CD4-positive, alpha-beta memory T cell (primary cell): ENCODE measurements at regions not wholly inside any gene's neighbourhood (a gene's known extent, or its start where the extent isn't known, plus 50 kb on each side); places are given as distances from the start of the nearest gene placed in this dataset.
"Not testable (repeated sequence)": the region's sequence is repeated elsewhere in the genome, so short reads cannot be mapped to it uniquely, and the experiment has no call there.

Experiments
- CTCF ChIA-PET: fragments of 350-600 bp; sonication (Branson Sonifier 250); formaldehyde crosslinking; loops from one replicate; lab custom pipeline; 2021; ENCODE audit warnings: inconsistent platforms; ENCODE audit not compliant: partially characterized antibody; lab: Charles Lee
- POLR2A ChIA-PET: fragments of 350-600 bp; sonication (Branson Sonifier 250); formaldehyde crosslinking; loops from one replicate; lab custom pipeline; 2021; ENCODE audit not compliant: partially characterized antibody; lab: Charles Lee
- DNase-seq, 5 donors: peaks; one replicate each; pipeline versions ENCODE4 v3.0.0 to v3.0.0-alpha.2; 2020 to 2022; ENCODE audit warnings: mixed read lengths in 1 of 5
- H3K27ac ChIP-seq: one replicate; pipeline ENCODE4 v1.7.0; 2013; ENCODE audit warnings: low read depth, low read length
- H3K27me3 ChIP-seq: 2 replicates; pipeline ENCODE4 v1.7.0; 2013; ENCODE audit warnings: mild to moderate bottlenecking, low read length, moderate library complexity; ENCODE audit not compliant: insufficient read depth
- H3K36me3 ChIP-seq: 2 replicates; pipeline ENCODE4 v1.7.0; 2013; ENCODE audit warnings: mild to moderate bottlenecking, low read length, moderate library complexity; ENCODE audit not compliant: insufficient read depth
- H3K4me1 ChIP-seq: 2 replicates; pipeline ENCODE4 v1.7.0; 2013; ENCODE audit warnings: mild to moderate bottlenecking, low read length, moderate library complexity; ENCODE audit not compliant: insufficient read depth
- H3K4me3 ChIP-seq, 2 donors: one replicate each; pipeline ENCODE4 v1.7.0; 2013; ENCODE audit warnings: low read length in 2 of 2, mild to moderate bottlenecking in 1 of 2
- H3K9me3 ChIP-seq, 2 donors: one replicate each; pipeline ENCODE4 v1.7.0; 2013; ENCODE audit warnings: low read length in 2 of 2, control low read depth in 1 of 2; ENCODE audit not compliant: control insufficient read depth in 1 of 2
- H3K27ac Mint-ChIP-seq, 7 donors: one replicate each; pipeline ENCODE4 v1.8.0; 2020 to 2021; ENCODE audit warnings: mixed read lengths in 7 of 7, mild to moderate bottlenecking in 6 of 7, inconsistent platforms in 3 of 7, moderate library complexity in 3 of 7
- H3K27me3 Mint-ChIP-seq, 2 donors: one replicate each; pipeline ENCODE4 v1.8.0; 2020 to 2021; ENCODE audit warnings: mixed read lengths in 2 of 2
- H3K36me3 Mint-ChIP-seq, 2 donors: one replicate each; pipeline ENCODE4 v1.8.0; 2020 to 2021; ENCODE audit warnings: mixed read lengths in 2 of 2, inconsistent platforms in 1 of 2, mild to moderate bottlenecking in 1 of 2
- H3K4me1 Mint-ChIP-seq, 4 donors: one replicate each; pipeline ENCODE4 v1.8.0; 2020 to 2021; ENCODE audit warnings: mixed read lengths in 4 of 4, mild to moderate bottlenecking in 1 of 4
- H3K4me3 Mint-ChIP-seq, 8 donors: one replicate each; pipeline ENCODE4 v1.8.0; 2020 to 2021; ENCODE audit warnings: mixed read lengths in 8 of 8, mild to moderate bottlenecking in 7 of 8, moderate library complexity in 6 of 8, inconsistent platforms in 3 of 8
- H3K9me3 Mint-ChIP-seq, 8 donors: one replicate each; pipeline ENCODE4 v1.8.0; 2020 to 2021; ENCODE audit warnings: mixed read lengths in 8 of 8, mild to moderate bottlenecking in 5 of 8, inconsistent platforms in 3 of 8, moderate library complexity in 1 of 8
- intact Hi-C: fragments of 100-400 bp; cut with micrococcal nuclease; formaldehyde crosslinking; loops from one replicate; pipeline ENCODE4 v1.15.1; 2023

- no peaks in the 10 kb centered on the region for H3K27me3 Mint-ChIP-seq
- Histone ChIP-seq H3K36me3 (no peaks in the 10 kb centered on the region), H3K9me3 (no peaks in the 10 kb centered on the region), H3K4me3 (no peak overlapping the region), H3K27ac (no peak overlapping the region), H3K4me1 (no peaks in the 10 kb centered on the region), H3K27me3 (no peaks in the 10 kb centered on the region)
- H3K4me1 Mint-ChIP-seq, result no peaks in the 10 kb centered on the region
- no peak overlapping the region for H3K4me3 Mint-ChIP-seq
- no peak overlapping the region for H3K27ac Mint-ChIP-seq
- H3K9me3 Mint-ChIP-seq, result peaks cover 0 to 8% (median 4%) of the 10 kb centered on the region in 8 donors
- intact Hi-C loops, result no loop called here
- no peaks in the 10 kb centered on the region for H3K36me3 Mint-ChIP-seq
- POLR2A ChIA-PET, result no interaction called here
- DNase-seq, result no peak
- CTCF ChIA-PET, result no interaction called here
These were observed 335.0 kb upstream of the GLI3 start for GRCh38 chr7:42572056-42572455.

GRCh38 chr7:42570944-42571343 is 333.9 kb upstream of the GLI3 start:
- Histone ChIP-seq H3K27me3 (no peaks in the 10 kb centered on the region), H3K36me3 (no peaks in the 10 kb centered on the region), H3K4me3 (no peak overlapping the region), H3K9me3 (no peaks in the 10 kb centered on the region), H3K4me1 (no peaks in the 10 kb centered on the region), H3K27ac (no peak overlapping the region)
- intact Hi-C loops, result no loop called here
- ChIA-PET POLR2A (no interaction called here), CTCF (no interaction called here)
- Mint-ChIP-seq H3K27me3 (no peaks in the 10 kb centered on the region), H3K27ac (no peak overlapping the region), H3K36me3 (no peaks in the 10 kb centered on the region), H3K4me1 (no peaks in the 10 kb centered on the region), H3K9me3 (peaks cover 0 to 8% (median 4%) of the 10 kb centered on the region in 8 donors), H3K4me3 (no peak overlapping the region)
- DNase-seq, result no peak

- H3K4me1 Mint-ChIP-seq, result no peaks in the 10 kb centered on the region
- POLR2A ChIA-PET, result no interaction called here
- H3K27ac Mint-ChIP-seq, result no peak overlapping the region
- H3K27ac ChIP-seq, result no peak overlapping the region
- peaks cover 0 to 3% of the 10 kb centered on the region in 2 donors for H3K9me3 ChIP-seq
- peaks cover 2 to 26% (median 7%) of the 10 kb centered on the region in 8 donors for H3K9me3 Mint-ChIP-seq
- intact Hi-C loops, result no loop called here
- H3K36me3 ChIP-seq, result no peaks in the 10 kb centered on the region
- CTCF ChIA-PET, result no interaction called here
- no peaks in the 10 kb centered on the region for H3K27me3 ChIP-seq
- no peak overlapping the region for H3K4me3 Mint-ChIP-seq
- no peaks in the 10 kb centered on the region for H3K27me3 Mint-ChIP-seq
- no peak for DNase-seq
- no peaks in the 10 kb centered on the region for H3K36me3 Mint-ChIP-seq
- no peaks in the 10 kb centered on the region for H3K4me1 ChIP-seq
- H3K4me3 ChIP-seq, result no peak overlapping the region
These were observed 330.0 kb upstream of the GLI3 start for GRCh38 chr7:42567051-42567450.

GRCh38 chr7:42561797-42562196 is 324.8 kb upstream of the GLI3 start:
- Histone ChIP-seq H3K4me3 (no peak overlapping the region), H3K9me3 (peaks cover 0 to 9% of the 10 kb centered on the region in 2 donors), H3K27me3 (no peaks in the 10 kb centered on the region), H3K27ac (no peak overlapping the region), H3K36me3 (no peaks in the 10 kb centered on the region), H3K4me1 (no peaks in the 10 kb centered on the region)
- H3K4me3 Mint-ChIP-seq, result no peak overlapping the region
- POLR2A ChIA-PET, result no interaction called here
- intact Hi-C loops, result no loop called here
- peaks cover 2 to 28% (median 13%) of the 10 kb centered on the region in 8 donors for H3K9me3 Mint-ChIP-seq
- H3K27me3 Mint-ChIP-seq, result no peaks in the 10 kb centered on the region
- no peak overlapping the region for H3K27ac Mint-ChIP-seq
- no peaks in the 10 kb centered on the region for H3K36me3 Mint-ChIP-seq
- CTCF ChIA-PET, result no interaction called here
- DNase-seq, result no peak
- no peaks in the 10 kb centered on the region for H3K4me1 Mint-ChIP-seq

GRCh38 chr7:42560866-42561265 is 323.9 kb upstream of the GLI3 start:
- ChIA-PET CTCF (no interaction called here), POLR2A (no interaction called here)
- peaks cover 5 to 37% (median 17%) of the 10 kb centered on the region in 8 donors for H3K9me3 Mint-ChIP-seq
- Histone ChIP-seq H3K9me3 (peaks cover 0 to 9% of the 10 kb centered on the region in 2 donors), H3K4me1 (no peaks in the 10 kb centered on the region), H3K36me3 (no peaks in the 10 kb centered on the region), H3K4me3 (no peak overlapping the region), H3K27me3 (no peaks in the 10 kb centered on the region), H3K27ac (no peak overlapping the region)
- H3K27me3 Mint-ChIP-seq, result no peaks in the 10 kb centered on the region
- H3K36me3 Mint-ChIP-seq, result no peaks in the 10 kb centered on the region
- no peak overlapping the region for H3K4me3 Mint-ChIP-seq
- no peaks in the 10 kb centered on the region for H3K4me1 Mint-ChIP-seq
- DNase-seq, result no peak
- H3K27ac Mint-ChIP-seq, result no peak overlapping the region
- intact Hi-C loops, result no loop called here

- POLR2A ChIA-PET, H3K4me1 ChIP-seq, H3K36me3 ChIP-seq, H3K9me3 ChIP-seq, CTCF ChIA-PET, H3K27me3 Mint-ChIP-seq, H3K27ac ChIP-seq, intact Hi-C loops, H3K4me1 Mint-ChIP-seq, H3K27me3 ChIP-seq, DNase-seq, H3K36me3 Mint-ChIP-seq, H3K4me3 Mint-ChIP-seq, H3K27ac Mint-ChIP-seq, H3K4me3 ChIP-seq: not testable (repeated sequence)
- peaks cover 0 to 34% (median 22%) of the 10 kb centered on the region in 8 donors for H3K9me3 Mint-ChIP-seq
These were observed 317.9 kb upstream of the GLI3 start for GRCh38 chr7:42554932-42555331.

- ChIA-PET CTCF (no interaction called here), POLR2A (no interaction called here)
- H3K36me3 Mint-ChIP-seq, result no peaks in the 10 kb centered on the region
- no peak overlapping the region for H3K27ac ChIP-seq
- intact Hi-C loops, result no loop called here
- no peak for DNase-seq
- no peaks in the 10 kb centered on the region for H3K36me3 ChIP-seq
- H3K27ac Mint-ChIP-seq, result no peak overlapping the region
- H3K4me3 ChIP-seq, result no peak overlapping the region
- no peaks in the 10 kb centered on the region for H3K27me3 Mint-ChIP-seq
- H3K9me3 ChIP-seq, result no peaks in the 10 kb centered on the region
- H3K27me3 ChIP-seq, result no peaks in the 10 kb centered on the region
- no peak overlapping the region for H3K4me3 Mint-ChIP-seq
- H3K4me1 Mint-ChIP-seq, result no peaks in the 10 kb centered on the region
- peaks cover 0 to 31% (median 20%) of the 10 kb centered on the region in 8 donors for H3K9me3 Mint-ChIP-seq
- no peaks in the 10 kb centered on the region for H3K4me1 ChIP-seq
These were observed 315.2 kb upstream of the GLI3 start for GRCh38 chr7:42552227-42552626.
